GM12878 (cell line): ENCODE measurements at regions not wholly inside any gene's neighbourhood (a gene's known extent, or its start where the extent isn't known, plus 50 kb on each side); places are given as distances from the start of the nearest gene placed in this dataset.

Experiments
- ATF3 ChIP-seq: IDR thresholded peaks from 2 replicates; pipeline ENCODE4 v1.6.1; 2011; ENCODE audit warnings: low read depth, mild to moderate bottlenecking, low read length, moderate library complexity, borderline replicate concordance; ENCODE audit errors: extremely low read depth
- BHLHE40 ChIP-seq, 2 experiments: fragments of 450-650 bp in 1 of 2; IDR thresholded peaks; 2 replicates each; pipeline ENCODE4 v1.6.1; 2011 to 2017; ENCODE audit warnings: low read depth in 2 of 2, borderline replicate concordance in 1 of 2, improper control_type of control experiment in 1 of 2, low read length in 1 of 2, mild to moderate bottlenecking in 1 of 2
- BRCA1 ChIP-seq: IDR thresholded peaks from 2 replicates; pipeline ENCODE4 v1.6.1; 2011; ENCODE audit warnings: low read depth, low read length, improper control_type of control experiment
- CBFB ChIP-seq: IDR thresholded peaks from 2 replicates; pipeline ENCODE4 v1.6.1; 2016; ENCODE audit warnings: antibody characterized with exemption, low read depth
- FOXM1 ChIP-seq: IDR thresholded peaks from 2 replicates; pipeline ENCODE4 v1.6.1; 2012; ENCODE audit warnings: low read depth, mild to moderate bottlenecking, inconsistent platforms, low read length, moderate library complexity
- GATAD2B ChIP-seq: fragments of 450-650 bp; conservative IDR thresholded peaks from 2 replicates; pipeline ENCODE4 v1.6.1; 2017; ENCODE audit warnings: low read depth, mild to moderate bottlenecking, moderate library complexity
- KAT2A ChIP-seq: conservative IDR thresholded peaks from 2 replicates; pipeline ENCODE4 v1.6.1; 2011; ENCODE audit warnings: low read depth, low read length; ENCODE audit not compliant: control insufficient read depth
- NKRF ChIP-seq: fragments of 450-650 bp; conservative IDR thresholded peaks from 2 replicates; pipeline ENCODE4 v1.6.1; 2017; ENCODE audit warnings: mild to moderate bottlenecking, moderate library complexity
- NR2C2 ChIP-seq: IDR thresholded peaks from 2 replicates; pipeline ENCODE4 v1.6.1; 2011; ENCODE audit warnings: borderline replicate concordance, low read depth; ENCODE audit not compliant: control insufficient read depth, insufficient read length
- POU2F2 ChIP-seq: IDR thresholded peaks from 3 replicates; pipeline ENCODE4 v1.6.1; 2011; ENCODE audit warnings: low read depth, mild to moderate bottlenecking, low read length, borderline replicate concordance
- RCOR1 ChIP-seq: conservative IDR thresholded peaks from 2 replicates; pipeline ENCODE4 v1.6.1; 2012; ENCODE audit warnings: low read depth, low read length, improper control_type of control experiment
- RELA ChIP-seq: fragments of 450-650 bp; IDR thresholded peaks from 2 replicates; pipeline ENCODE4 v1.8.0; 2014; ENCODE audit warnings: borderline replicate concordance; ENCODE audit not compliant: partially characterized antibody
- REST ChIP-seq: IDR thresholded peaks from 2 replicates; pipeline ENCODE4 v1.6.1; 2012; ENCODE audit warnings: mild to moderate bottlenecking, low read depth, low read length
- SP1 ChIP-seq: IDR thresholded peaks from one replicate; pipeline ENCODE4 v1.6.1; 2011; ENCODE audit warnings: low read depth, low read length
- SREBF1 ChIP-seq: IDR thresholded peaks from 2 replicates; pipeline ENCODE4 v1.6.1; 2012; ENCODE audit warnings: mild to moderate bottlenecking, low read length
- SREBF2 ChIP-seq: IDR thresholded peaks from 2 replicates; pipeline ENCODE4 v1.6.1; 2012; ENCODE audit warnings: mild to moderate bottlenecking, low read length
- TCF12 ChIP-seq: IDR thresholded peaks from 2 replicates; pipeline ENCODE4 v1.6.1; 2011; ENCODE audit warnings: low read depth, mild to moderate bottlenecking, low read length
- TCF3 ChIP-seq: IDR thresholded peaks from 2 replicates; pipeline ENCODE4 v1.6.1; 2012; ENCODE audit warnings: low read depth, mild to moderate bottlenecking, low read length, borderline replicate concordance; ENCODE audit not compliant: insufficient read depth
- ZNF207 ChIP-seq: fragments of 450-650 bp; IDR thresholded peaks from 2 replicates; pipeline ENCODE4 v1.6.1; 2014; ENCODE audit warnings: antibody characterized with exemption, mild to moderate bottlenecking, borderline replicate concordance
- ZNF687 ChIP-seq: fragments of 450-650 bp; IDR thresholded peaks from 2 replicates; pipeline ENCODE4 v1.6.1; 2017; ENCODE audit warnings: mild to moderate bottlenecking, moderate library complexity

- TF ChIP-seq SREBF1 (no peak; the same call in 1 of the 2 replicates), NKRF (peak; percentile 92), GATAD2B (peak; percentile 93), BHLHE40 (IDR thresholded peaks at IDR 0.05; ENCODE audit: borderline replicate concordance in 1 of 2, low read depth in 2 of 2, low read length in 1 of 2) (peak; percentile 31 to 55; a peak in 2 of 4 replicates), NR2C2 (no peak), SREBF2 (no peak; the same call in 1 of the 2 replicates), FOXM1 (0 out of 2 replicates have a peak, but pooled peaks have one; percentile 29), ZNF687 (peak; percentile 65), SP1 (peak; percentile 95), RELA (peak; percentile 42), REST (no peak), TCF3 (no peak; the same call in none of the 2 replicates), TCF12 (peak; percentile 64; the same call in 1 of the 2 replicates), ZNF207 (peak; percentile 84), KAT2A (no peak), ATF3 (no peak), POU2F2 (peak; percentile 21; the same call in 2 of the 3 replicates), BRCA1 (0 out of 2 replicates have a peak, but pooled peaks have one; percentile 30), CBFB (no peak), RCOR1 (no peak)
Measured at GRCh38 chr9:94166236-94166975, 82.1 kb downstream of the PTPDC1 start (continued).
